NCI-H69 (cell line): ENCODE measurements at regions not wholly inside any gene's neighbourhood (a gene's known extent, or its start where the extent isn't known, plus 50 kb on each side); places are given as distances from the start of the nearest gene placed in this dataset.

Source experiments
- DNase-seq: peaks from one replicate; lab custom pipeline; 2025; lab: John Stamatoyannopoulos, UW

DNA sequence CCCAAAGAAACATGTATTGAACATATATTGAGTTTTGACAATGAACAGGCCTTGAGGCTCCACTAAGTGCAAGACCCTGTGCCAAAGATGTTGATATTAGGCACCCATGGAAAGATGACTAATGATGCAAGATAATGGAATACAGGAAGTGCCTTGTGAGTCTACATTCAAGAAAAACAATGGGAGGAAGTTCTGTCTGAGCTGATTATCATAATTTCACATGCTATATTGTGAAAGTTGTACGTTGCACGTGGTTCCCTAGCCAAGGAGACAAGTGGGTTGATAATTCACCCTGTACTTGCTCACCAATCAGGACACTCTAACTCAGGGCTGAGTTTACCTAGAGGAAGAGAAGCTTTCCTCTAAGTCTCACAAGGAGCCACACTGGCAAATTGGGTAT lies 186.9 kb upstream of the STAC start:
- DNase-seq: no peak

DNA sequence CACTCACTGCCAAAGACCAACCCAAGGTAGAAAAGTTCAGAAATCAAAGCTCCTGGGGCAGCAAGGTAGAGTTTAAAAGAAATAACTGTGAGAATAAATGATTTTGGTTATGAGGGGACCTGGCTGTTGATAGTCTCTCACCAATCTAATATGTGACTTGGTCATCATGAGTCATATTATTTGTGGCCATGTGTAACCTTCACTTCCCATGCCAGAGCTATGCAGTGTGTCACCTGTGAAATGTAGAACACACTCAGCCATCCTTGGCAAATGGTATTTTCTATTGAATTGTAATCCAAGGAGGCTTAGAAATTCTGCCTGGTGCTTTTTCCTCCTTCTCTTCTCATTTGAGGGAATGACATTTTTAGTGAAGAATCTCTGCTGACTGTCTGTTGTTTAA lies 184.2 kb upstream of the STAC start:
- DNase-seq: no peak

DNA sequence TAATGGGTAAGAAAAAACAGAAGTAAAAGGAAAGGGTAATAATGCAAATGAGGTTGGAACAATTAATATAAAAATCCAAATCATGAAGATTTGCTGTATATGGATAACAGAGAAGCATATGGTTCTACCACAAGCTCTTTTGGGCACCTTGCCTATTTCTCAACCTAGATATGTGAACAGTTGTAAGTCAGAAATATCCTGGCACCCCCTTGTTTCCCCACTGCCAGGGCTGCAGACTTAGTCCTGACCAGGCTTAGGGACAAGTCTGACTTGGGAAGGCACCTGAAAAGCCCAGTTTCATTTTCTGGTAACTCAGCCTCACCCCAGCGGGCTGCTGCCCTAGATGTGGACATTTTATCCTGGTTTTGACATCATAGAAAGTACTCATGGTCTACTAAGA lies 183.2 kb upstream of the STAC start:
- no peak for DNase-seq

DNA sequence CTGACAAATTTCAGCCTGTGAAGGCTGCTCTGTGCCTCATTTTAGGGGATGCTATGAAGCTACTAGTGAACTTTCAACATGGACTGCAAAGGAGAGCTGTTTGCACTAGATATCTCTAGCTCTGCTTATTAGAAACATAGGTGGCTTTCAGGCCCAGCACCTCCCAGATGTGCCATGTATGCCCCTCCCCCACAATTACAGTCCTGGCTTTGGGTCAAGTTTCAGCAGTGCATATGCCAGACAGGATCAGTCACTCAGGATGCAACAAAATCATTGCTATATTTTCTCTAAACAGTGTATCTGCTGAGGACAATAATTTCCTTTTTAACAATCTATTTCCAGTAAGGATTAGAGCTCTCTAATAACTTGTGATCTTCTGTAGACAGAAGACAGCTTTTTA lies 178.8 kb upstream of the STAC start:
- no peak for DNase-seq

DNA sequence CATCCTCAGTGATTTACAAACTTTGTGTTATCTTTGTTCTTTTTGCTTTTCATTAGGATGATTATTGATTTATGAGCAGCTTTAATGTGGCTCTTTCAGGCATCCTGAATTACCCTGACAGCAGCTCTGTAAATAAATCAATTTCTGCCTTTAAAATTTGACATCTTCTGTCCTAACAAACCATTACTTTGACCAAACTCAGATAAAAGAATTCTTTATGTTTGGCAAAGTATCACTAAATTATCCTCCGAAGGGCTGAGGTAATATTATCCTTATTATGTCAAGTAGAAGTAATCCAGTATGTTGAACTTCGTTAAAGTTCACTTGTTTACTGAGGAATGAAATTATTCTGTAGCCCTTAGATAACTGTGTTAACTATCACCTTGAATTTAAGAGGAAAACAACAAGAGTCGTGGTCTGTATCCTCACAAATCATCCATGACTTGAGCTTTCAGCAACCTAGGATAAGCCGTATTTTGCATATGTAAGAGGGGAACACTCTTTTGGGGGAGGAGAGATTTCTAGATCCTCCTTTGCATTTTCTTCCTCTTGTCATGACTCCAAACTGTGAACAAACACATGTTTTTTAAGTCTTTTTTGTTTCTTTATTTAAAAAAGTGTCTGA lies 173.2 kb upstream of the STAC start:
- DNase-seq: no peak

DNA sequence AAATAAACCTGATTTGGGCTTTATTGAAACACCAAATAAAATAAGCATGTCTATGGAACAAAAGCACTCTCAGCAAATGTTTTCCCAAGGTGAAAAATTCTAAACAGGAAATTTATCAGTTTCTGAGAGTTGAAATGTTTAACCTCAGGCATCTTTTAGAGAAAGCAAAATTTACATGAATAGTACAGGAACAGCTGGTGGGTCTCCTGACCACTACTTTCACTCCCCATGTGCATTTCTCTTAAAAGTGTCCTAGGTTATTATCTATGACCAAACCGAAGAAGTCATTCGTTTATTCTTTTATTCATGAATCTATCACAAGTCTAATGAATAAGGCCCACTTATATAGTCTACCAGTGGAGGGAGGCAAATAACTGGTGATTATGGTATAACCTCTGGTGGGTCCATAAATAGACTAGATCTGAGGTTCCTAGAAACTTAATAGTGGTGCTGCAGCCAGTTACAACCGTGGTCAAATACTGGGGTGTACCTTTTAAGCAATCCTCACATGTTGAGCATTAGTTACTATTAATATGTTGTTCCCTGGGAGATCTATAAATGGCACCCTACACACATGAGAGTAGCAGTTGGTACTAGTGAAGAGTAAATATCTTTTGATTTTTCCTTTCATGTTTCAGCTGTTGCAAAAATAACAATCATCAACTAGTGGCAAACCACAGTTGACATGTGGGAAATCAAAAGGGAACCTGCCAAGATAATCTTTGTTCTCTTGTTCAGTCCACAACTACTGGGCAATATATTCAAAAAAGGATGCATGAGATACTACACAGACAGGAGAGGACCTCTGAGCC lies 169.3 kb upstream of the STAC start:
- DNase-seq: no peak

DNA sequence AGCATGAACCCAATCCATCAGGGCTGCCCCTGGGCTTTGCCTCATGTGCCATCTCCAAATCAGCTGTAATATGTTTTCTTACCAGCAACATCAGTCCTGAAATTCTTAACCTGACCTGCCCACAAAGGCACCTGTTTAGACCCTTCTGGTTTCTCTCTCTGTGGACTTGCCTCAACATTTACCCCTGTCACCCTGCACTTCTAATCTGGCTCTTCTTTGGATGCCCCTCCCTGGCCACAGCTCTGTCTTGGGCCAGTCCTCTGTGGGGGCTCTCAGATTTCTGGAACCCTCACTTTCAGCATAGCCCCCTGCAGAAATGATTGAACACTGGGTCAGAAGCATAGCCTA lies 168.7 kb upstream of the STAC start:
- no peak for DNase-seq

DNA sequence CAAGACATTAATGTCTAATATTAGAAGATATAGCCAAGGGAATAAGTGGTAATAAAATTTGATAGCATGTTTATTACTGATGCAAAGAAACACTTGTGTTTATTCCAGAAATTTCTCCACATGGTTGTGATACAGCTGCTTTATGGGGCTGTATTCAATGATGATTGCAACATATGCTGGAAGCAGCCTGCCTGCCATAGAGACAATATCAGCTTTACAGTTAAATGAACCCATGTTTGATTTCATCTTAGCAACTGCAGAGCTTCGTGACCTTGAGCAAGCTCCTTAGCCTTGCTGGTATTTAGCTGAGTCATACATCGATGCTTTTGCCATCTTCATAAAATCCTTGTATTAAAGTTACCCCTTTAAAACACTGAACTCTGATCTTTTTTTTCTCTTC lies 168.1 kb upstream of the STAC start:
- no peak for DNase-seq

DNA sequence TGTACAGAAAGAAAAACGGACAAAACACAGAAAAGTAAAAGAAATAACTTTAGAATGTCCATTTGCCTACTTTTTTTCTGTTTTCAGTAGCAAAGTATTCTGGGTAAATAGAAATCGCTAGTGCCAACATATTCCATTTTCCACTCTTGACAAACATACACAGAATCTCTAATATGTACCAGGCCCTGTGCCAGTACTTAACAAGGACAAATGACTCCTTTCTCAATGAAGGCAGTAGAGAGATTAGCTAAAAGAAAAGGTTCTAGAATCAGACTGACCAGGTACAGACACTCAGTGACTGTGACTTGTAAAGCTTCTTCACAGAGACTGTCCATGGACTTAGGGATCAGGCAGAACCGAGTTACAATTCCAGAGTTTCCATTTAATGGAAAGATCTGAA lies 165.8 kb upstream of the STAC start:
- no peak for DNase-seq

DNA sequence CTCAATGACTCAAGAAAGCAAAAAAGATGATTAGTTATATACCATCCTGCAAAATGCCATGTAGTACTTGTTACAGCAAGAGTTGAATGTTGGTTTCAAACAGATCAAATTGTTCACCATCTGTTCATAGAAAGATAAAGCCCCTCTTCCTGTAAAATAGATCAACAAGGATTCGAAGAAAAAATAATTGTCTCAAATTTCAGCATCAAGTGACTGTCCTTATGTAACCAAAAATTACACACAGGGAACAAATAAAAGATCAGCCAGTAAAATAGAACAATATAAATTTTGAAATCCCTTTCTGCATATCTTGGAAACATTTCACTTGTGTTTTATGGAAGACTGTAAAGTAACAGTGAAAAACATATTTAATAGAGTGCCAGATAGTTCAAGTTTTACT lies 165.1 kb upstream of the STAC start:
- no peak for DNase-seq

DNA sequence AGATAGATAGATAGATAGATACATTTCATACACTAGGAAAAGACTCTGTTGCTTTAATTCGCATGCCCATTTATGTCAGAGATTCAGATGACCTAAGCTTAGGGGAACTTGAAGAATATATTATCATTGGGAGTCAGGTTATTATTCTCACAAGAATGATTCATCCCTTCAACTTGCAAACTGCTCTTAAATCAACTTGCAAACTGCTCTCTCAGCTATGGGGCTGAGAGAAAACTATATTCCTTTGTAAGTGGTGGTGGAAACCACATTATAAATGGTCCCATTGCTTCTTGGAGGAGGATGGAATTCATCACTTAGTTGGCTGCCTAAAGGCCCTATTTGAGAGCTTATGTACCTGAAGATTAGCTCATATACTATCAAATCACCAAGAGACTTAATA lies 160.9 kb upstream of the STAC start:
- no peak for DNase-seq

DNA sequence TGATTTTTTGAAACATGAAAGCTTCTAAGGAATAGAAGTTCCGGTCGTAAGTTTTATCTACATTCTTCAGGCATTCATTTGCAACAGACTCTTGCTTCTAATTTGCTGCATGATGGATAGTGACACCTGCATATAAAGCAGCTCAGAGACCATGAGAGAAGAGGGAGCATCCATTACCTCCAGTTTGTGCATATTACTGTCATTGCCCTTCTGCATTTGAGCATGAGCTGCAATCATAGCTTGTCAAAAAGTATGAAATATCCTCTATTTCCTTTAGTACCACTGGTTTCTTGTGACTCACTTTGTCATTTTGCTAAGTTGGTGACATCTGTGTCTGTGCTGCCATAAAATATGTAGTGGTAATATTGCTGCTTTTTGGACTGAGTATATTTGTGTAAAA lies 160.1 kb upstream of the STAC start:
- no peak for DNase-seq

DNA sequence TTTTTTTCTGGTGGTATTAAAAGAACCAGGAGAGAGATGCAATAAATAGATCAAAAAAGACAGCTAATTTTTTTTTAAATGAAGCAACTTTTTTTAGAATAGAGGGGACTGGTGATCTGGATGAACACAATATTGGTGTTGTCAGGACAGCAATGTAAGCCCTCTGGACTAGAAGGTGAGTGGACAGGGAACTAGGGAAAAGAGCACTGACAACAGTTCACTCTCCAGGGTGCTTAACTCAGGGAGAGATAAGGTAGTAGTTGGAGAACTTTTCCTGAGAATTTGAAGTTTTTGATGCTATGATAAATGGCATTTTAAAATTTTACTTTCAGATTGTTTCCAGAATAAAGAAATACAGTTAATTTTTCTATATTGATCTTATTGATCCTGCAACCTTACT lies 158.3 kb upstream of the STAC start:
- no peak for DNase-seq

DNA sequence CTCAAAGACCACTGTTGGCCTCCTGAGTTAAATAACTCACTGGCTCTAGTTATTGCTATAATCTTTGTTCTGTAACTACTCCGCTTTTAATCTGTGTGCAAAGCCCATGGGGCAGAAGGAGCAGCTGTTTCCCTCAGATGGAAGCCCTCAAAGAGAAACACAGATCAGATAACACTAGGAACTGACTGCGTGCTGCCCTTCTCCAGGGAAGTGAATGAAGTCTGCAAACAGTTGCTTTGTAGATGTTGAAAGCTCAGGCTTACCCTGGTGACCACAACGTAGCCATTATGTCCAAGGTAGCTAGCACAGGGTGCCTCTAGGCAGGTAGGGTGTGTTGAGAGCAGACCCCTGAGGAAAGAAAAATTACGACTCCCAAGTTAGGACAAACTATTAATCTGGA lies 152.3 kb upstream of the STAC start:
- no peak for DNase-seq

DNA sequence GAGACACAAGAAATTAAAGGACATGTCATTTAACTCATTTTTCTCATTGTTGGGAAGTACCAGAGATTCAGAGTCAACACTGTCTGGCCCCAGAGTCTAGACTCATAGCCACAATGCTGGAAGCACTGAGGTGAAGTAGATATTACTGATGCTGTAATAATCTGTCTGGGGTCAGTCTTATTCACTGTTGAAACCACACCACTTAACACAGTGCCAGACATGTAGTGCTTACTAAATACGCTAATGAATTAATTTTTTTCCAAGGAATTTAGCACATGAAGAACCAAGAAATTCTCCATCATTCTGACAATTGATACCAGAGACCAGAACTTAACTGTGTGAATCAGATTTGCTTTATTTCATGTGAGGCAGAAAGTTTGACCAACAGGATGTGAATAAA lies 150.8 kb upstream of the STAC start:
- no peak for DNase-seq

DNA sequence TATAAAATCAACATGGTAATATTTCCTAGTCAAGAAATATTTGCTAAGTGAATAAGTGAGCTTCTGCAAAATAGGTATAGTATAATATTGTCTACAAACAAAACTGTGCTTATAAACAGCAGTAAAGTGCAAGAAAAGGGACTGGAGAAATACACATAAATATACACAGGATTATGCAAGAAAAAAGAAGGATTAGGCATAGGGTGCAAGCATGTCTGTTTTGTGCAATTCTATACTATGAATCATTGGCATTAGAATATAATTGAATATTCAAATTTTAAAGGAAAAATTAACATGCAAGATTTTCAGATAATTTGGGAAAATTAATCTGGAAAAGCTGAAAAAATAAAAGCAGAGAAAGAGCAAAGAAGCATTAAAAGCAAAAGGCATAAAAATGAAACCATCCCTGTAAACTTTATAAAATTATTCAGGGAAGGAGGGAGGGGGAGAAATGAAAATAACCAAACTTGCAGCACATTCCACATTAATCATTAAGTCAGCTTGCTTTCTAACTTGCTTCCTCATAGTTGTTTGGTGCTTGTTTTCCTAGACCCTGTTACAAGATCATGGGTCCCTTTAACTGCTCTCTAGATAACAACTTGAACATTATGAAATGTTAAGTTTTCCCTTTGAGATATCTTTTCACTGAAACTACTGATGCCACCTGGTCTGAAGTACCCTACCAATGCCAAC lies 147.4 kb upstream of the STAC start:
- no peak for DNase-seq

DNA sequence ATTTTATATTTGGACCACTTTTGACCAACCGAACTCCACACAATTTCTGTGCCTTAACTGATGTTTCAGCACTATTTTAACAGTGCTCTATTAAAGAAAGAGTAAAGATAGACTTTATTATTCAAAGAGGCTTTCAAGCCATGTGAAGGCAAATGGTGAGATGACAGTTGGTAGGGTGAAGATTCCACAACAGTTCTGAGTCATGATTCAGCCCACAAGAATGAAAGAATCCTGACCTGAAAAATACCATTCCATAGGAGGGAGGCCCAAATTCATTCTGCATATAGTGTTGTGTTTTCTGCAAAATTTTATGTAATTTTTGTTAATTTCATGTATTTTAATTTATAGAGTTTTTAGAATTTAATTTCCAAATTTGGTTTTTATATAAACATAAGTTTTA lies 135.6 kb upstream of the STAC start:
- DNase-seq: no peak

DNA sequence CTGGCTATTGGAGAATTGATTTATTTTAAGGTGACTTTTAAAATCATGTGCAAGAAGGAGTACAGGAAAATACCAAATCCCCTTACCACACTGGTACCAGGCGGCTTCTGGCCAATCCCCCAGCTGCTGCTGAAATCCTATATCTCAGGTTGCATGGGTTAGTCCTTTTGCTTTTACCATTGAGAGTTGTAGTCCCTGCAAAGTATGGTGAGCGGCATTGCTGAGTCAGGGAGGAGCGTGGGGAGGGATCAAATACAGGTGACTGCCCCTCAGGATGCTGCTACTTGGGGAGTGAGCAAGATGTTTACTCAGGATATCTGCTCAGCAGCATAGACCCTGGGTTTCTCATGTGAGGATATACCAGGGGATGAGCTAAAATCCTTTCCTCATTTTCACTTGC lies 131.9 kb upstream of the STAC start:
- DNase-seq: no peak

DNA sequence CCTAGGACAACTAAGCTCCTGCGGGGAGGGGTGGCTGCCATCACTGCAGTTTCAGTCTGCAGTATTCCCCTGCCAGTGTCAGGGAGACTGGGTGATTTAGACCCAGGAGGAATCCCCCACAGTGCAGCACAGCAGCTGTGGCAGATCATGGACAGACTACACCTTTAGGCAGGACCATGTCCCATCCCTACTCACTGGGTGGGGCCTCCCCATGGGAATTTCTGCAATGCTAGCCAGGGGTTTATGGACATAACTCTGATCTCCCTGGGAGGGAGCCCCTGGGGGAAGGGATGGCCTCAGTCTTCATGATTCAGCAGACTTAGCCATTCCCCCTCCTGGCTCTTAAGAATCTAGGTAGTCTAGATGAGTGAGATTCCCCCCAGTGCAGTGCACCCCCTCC lies 130.1 kb upstream of the STAC start:
- no peak for DNase-seq

DNA sequence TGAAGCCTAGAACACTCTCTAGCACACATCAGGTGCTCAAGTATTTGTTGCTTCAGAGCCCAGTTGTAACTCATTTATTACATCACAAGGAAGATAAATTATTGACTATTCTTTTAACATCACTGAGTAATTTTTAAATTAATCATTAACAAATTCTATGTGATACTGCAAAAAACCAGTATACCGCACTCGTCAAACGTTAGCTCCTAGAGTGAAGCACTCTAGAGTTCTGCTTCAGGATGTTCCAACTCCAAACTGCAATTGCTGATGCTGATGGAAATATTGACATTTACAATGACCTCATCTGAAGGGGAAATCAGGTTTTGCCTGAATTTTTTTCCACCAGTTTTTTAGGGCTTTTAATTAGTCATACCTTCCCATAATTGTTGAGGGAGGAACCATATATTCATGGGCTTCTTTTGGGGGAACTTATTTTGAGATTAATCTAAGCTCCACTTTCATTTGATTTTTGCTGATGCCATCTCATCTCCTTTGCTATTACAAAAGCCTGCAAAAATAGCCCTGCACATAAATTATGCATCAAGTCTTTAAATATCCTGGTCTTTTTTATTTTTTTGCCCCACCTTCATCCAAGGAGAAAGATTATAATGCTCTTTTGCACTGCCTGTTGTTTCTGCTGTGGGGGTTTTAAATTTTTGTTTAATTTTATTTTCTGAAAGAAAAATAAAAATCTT lies 123.0 kb upstream of the STAC start:
- no peak for DNase-seq

DNA sequence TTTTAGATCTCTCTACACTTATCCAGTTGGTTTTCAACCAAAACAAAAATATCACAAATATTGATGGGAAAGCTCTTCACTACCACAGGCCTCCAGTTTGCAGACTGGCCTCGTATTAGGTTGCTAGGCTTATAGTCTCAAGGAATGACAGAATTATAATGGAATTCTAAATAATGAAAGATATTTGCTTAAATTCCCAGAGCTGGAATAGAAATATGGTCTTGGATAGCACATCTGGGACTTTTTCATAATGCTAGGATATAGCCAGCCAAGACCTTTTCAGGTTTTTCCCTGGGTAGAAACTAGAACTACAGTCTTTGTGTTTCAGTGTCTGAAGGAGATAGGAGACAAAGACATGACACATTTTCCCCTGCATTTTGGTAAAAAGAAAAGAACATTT lies 121.9 kb upstream of the STAC start:
- DNase-seq: no peak

DNA sequence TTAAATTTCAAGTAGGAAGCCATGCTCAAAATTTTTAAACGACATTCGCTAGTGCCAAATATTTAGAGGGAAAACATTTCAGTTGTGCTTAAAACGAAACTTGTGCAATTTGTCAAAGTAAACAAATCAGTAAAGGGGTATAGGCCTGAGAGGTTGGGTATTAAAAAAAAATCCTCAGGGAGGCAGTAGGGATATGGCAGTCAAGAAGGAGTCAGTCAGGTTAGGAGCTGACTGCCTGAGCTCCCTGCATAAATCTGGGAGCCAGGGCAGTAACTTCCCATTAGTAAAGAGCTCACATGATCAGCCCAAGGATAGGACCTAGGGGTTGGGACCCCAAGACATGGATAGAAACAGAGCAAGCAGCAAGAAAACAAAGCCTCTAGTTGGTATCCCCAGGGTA lies 120.7 kb upstream of the STAC start:
- no peak for DNase-seq

DNA sequence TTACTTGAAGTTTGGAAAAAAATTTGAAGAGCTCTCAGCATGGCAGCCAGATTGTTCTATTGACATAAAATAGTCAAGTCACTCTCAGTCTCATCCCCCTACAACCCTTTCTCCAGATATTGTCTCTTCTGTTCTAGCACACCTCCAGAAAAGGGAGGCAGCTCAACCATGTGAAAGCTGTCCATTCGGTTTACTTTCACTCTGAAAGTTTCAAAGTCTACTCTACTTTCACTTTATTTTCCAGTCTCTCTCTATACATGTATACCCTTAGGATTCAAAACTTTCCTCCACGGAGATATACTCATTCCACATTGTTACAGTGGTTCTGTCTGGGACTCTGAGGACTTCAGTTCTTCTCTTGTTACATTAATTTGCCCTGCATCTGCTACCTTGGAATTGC lies 111.0 kb upstream of the STAC start:
- no peak for DNase-seq
